ENCODE measurements at regions not wholly inside any gene's neighbourhood (a gene's known extent, or its start where the extent isn't known, plus 50 kb on each side); places are given as distances from the start of the nearest gene placed in this dataset.

DNA sequence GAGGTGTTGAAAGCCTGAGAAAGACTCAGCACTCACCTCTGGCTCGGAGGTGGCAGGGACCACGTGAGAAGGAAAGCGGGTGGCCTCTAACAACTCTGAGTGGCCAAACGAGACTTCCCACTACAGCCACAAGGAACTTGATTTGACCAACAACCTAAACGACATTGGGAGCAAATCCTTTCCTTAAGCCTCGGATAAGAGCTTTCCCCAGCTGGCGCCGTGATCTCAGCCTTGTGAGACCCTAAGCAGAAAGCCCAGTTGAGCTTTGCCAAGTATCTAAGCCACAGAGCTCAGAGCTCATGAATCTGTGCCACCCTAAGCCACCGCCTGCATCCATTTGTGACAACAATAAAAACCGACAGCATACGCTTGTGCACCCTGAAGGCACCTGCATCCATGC, 636.0 kb downstream of the TBC1D22A start:
- H3K4me1 ChIP-seq (ENCODE audit: control insufficient read depth, low read length): no peaks in the 10 kb centered on the region
- TF ChIP-seq, protein P1, sequence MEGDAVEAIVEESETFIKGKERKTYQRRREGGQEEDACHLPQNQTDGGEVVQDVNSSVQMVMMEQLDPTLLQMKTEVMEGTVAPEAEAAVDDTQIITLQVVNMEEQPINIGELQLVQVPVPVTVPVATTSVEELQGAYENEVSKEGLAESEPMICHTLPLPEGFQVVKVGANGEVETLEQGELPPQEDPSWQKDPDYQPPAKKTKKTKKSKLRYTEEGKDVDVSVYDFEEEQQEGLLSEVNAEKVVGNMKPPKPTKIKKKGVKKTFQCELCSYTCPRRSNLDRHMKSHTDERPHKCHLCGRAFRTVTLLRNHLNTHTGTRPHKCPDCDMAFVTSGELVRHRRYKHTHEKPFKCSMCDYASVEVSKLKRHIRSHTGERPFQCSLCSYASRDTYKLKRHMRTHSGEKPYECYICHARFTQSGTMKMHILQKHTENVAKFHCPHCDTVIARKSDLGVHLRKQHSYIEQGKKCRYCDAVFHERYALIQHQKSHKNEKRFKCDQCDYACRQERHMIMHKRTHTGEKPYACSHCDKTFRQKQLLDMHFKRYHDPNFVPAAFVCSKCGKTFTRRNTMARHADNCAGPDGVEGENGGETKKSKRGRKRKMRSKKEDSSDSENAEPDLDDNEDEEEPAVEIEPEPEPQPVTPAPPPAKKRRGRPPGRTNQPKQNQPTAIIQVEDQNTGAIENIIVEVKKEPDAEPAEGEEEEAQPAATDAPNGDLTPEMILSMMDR (IDR thresholded peaks at IDR 0.05; ENCODE audit: low read depth, low read length, poor library complexity, severe bottlenecking): no peak
- TF ChIP-seq EZH2phosphoT487 (IDR thresholded peaks at IDR 0.05; ENCODE audit: borderline replicate concordance, low read length): no peak

DNA sequence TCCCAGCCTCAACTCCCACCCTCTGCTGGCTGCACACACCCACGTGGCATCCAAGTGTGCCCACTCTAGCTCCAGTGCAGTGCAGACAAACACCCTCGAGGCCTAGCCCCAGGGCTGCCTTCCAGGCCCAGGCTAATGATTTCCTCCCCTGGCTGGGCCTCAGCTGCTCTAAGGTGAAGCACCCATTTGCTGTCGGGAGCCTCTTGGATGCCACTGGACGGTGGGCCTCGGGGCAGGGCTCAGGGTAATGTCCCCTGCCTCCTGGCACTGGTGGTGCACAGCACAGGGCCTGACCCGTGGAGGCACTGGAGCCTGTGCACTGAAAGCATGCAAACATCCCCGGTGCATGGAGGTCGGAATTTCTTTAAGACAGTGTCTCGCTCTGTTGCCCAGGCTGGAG, 635.2 kb downstream of the TBC1D22A start:
- no peaks in the 10 kb centered on the region for H3K36me3 ChIP-seq (ENCODE audit: control insufficient read depth, low read length)
- no peaks in the 10 kb centered on the region for H3K79me2 ChIP-seq (ENCODE audit: control insufficient read depth, low read length)
- H3K4me2 ChIP-seq (ENCODE audit: low read length): no peak overlapping the region
- no peaks in the 10 kb centered on the region for H3K9me3 ChIP-seq (ENCODE audit: control insufficient read depth, insufficient read depth, low read length)
- H4K20me1 ChIP-seq (ENCODE audit: control insufficient read depth, insufficient read depth, low read depth, low read length): no peaks in the 10 kb centered on the region
- H3K27me3 ChIP-seq (ENCODE audit: control insufficient read depth, low read length): no peaks in the 10 kb centered on the region
- no peaks in the 10 kb centered on the region for H3K4me1 ChIP-seq (ENCODE audit: control insufficient read depth, low read length)
- H3K9me2 ChIP-seq (replicated peaks; ENCODE audit: control insufficient read depth, low read length): no peaks in the 10 kb centered on the region
- no peak overlapping the region for H3K27ac ChIP-seq (ENCODE audit: low read depth, low read length)
- no peaks in the 10 kb centered on the region for H3F3A ChIP-seq (ENCODE audit: control insufficient read depth, insufficient read depth)
- H3K4me3 ChIP-seq (ENCODE audit: low read length): no peak overlapping the region
- TF ChIP-seq EZH2phosphoT487 (IDR thresholded peaks at IDR 0.05; ENCODE audit: borderline replicate concordance, low read length): no peak
- TF ChIP-seq, protein P1 (IDR thresholded peaks at IDR 0.05; ENCODE audit: low read depth, low read length, poor library complexity, severe bottlenecking): no peak

More for the DNA sequence above, 636.0 kb downstream of the TBC1D22A start:
- Histone ChIP-seq H3K4me3 (ENCODE audit: low read length) (no peak overlapping the region), H3K79me2 (ENCODE audit: control insufficient read depth, low read length) (no peaks in the 10 kb centered on the region), H3K9me3 (ENCODE audit: control insufficient read depth, insufficient read depth, low read length) (no peaks in the 10 kb centered on the region), H3K9me2 (replicated peaks; ENCODE audit: control insufficient read depth, low read length) (no peaks in the 10 kb centered on the region), H3K4me2 (ENCODE audit: low read length) (no peak overlapping the region), H3K27me3 (ENCODE audit: control insufficient read depth, low read length) (no peaks in the 10 kb centered on the region), H3F3A (ENCODE audit: control insufficient read depth, insufficient read depth) (no peaks in the 10 kb centered on the region), H4K20me1 (ENCODE audit: control insufficient read depth, insufficient read depth, low read depth, low read length) (no peaks in the 10 kb centered on the region), H3K36me3 (ENCODE audit: control insufficient read depth, low read length) (no peaks in the 10 kb centered on the region), H3K27ac (ENCODE audit: low read depth, low read length) (no peak overlapping the region)

DNA sequence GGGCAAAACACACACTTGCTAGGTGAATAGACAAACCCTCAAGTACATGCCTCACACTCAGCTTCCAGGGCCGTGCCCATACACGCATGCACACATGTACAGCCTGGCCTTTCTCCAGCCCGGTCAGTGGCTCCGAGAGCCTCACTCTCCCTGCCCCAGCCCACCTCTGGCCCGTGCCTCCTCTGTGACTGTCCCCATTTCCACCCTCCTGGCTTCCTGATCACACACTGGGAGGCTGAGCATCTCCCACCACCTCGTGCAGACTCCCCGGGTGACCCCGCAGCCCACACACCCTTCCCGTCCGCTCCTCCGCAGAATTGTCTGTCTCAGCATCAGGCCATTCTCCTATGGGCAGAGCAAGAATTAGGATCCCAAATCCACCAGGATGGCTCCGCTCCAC, 634.1 kb downstream of the TBC1D22A start:
- TF ChIP-seq, protein P1 (IDR thresholded peaks at IDR 0.05; ENCODE audit: low read depth, low read length, poor library complexity, severe bottlenecking): no peak
- no peak for TF ChIP-seq EZH2phosphoT487 (IDR thresholded peaks at IDR 0.05; ENCODE audit: borderline replicate concordance, low read length)
- Histone ChIP-seq H3K4me2 (ENCODE audit: low read length) (no peak overlapping the region), H3K27me3 (ENCODE audit: control insufficient read depth, low read length) (no peaks in the 10 kb centered on the region), H3K9me3 (ENCODE audit: control insufficient read depth, insufficient read depth, low read length) (no peaks in the 10 kb centered on the region), H3K9me2 (replicated peaks; ENCODE audit: control insufficient read depth, low read length) (no peaks in the 10 kb centered on the region), H4K20me1 (ENCODE audit: control insufficient read depth, insufficient read depth, low read depth, low read length) (no peaks in the 10 kb centered on the region), H3K36me3 (ENCODE audit: control insufficient read depth, low read length) (no peaks in the 10 kb centered on the region), H3K27ac (ENCODE audit: low read depth, low read length) (no peak overlapping the region), H3K79me2 (ENCODE audit: control insufficient read depth, low read length) (no peaks in the 10 kb centered on the region), H3K4me3 (ENCODE audit: low read length) (no peak overlapping the region), H3K4me1 (ENCODE audit: control insufficient read depth, low read length) (no peaks in the 10 kb centered on the region), H3F3A (ENCODE audit: control insufficient read depth, insufficient read depth) (no peaks in the 10 kb centered on the region)

DNA sequence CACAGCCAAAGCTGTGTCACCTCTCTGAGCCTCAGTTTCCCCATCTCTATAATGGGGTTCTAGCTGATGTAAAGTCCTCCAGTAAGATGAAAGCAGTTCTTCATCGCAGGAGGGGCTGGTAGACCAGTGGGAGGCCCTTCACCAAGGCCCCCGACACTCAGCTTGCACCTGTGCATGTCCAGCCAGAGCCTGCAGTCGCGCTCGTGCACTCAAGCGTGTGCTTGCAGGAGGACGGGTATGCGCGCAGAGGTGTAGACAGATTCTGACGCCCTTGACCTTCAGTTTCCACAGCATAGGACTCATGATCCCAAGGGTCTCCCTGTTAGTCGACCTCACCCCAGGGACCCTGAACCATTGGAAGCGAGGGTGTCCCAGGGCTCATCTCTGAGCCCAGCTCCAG, 633.7 kb downstream of the TBC1D22A start:
- no peak overlapping the region for H3K4me2 ChIP-seq (ENCODE audit: low read length)
- H3K4me1 ChIP-seq (ENCODE audit: control insufficient read depth, low read length): no peaks in the 10 kb centered on the region
- no peak overlapping the region for H3K4me3 ChIP-seq (ENCODE audit: low read length)
- H4K20me1 ChIP-seq (ENCODE audit: control insufficient read depth, insufficient read depth, low read depth, low read length): no peaks in the 10 kb centered on the region
- H3K27me3 ChIP-seq (ENCODE audit: control insufficient read depth, low read length): no peaks in the 10 kb centered on the region
- no peaks in the 10 kb centered on the region for H3K9me3 ChIP-seq (ENCODE audit: control insufficient read depth, insufficient read depth, low read length)
- no peak for TF ChIP-seq EZH2phosphoT487 (IDR thresholded peaks at IDR 0.05; ENCODE audit: borderline replicate concordance, low read length)
- TF ChIP-seq, protein P1 (IDR thresholded peaks at IDR 0.05; ENCODE audit: low read depth, low read length, poor library complexity, severe bottlenecking): no peak
- H3K36me3 ChIP-seq (ENCODE audit: control insufficient read depth, low read length): no peaks in the 10 kb centered on the region
- no peaks in the 10 kb centered on the region for H3F3A ChIP-seq (ENCODE audit: control insufficient read depth, insufficient read depth)
- no peak overlapping the region for H3K27ac ChIP-seq (ENCODE audit: low read depth, low read length)
- H3K9me2 ChIP-seq (replicated peaks; ENCODE audit: control insufficient read depth, low read length): no peaks in the 10 kb centered on the region
- H3K79me2 ChIP-seq (ENCODE audit: control insufficient read depth, low read length): no peaks in the 10 kb centered on the region
